GM21447 (cell line): ENCODE measurements at regions not wholly inside any gene's neighbourhood (a gene's known extent, or its start where the extent isn't known, plus 50 kb on each side); places are given as distances from the start of the nearest gene placed in this dataset.
"Not testable (repeated sequence)": the region's sequence is repeated elsewhere in the genome, so short reads cannot be mapped to it uniquely, and the experiment has no call there.

Experiments
- ATAC-seq: cut with Tn5 transposase; IDR thresholded peaks from one replicate; pipeline ENCODE4 v1.9.1; 2021; ENCODE audit not compliant: unreplicated experiment

DNA sequence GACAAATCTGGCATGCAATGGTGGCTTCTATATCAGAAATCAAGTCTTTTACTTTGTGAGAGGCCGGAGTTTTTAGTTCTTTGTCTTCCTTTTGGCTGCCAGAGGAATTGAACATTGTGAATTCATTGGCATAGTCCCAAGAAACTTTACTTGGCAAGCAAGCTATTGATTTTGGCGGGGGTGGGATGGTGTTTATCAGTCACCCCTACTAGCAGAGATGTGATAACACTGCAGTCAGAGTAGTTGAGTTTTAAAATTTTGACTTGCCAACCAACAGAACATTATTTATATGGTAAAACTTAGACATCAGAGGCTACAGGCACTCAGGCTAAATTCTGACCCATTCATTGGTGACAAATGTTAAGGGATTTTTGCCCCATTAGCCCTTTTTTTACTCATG is 129.7 kb downstream of the FAM72C start:
- ATAC-seq, result not testable (repeated sequence)

DNA sequence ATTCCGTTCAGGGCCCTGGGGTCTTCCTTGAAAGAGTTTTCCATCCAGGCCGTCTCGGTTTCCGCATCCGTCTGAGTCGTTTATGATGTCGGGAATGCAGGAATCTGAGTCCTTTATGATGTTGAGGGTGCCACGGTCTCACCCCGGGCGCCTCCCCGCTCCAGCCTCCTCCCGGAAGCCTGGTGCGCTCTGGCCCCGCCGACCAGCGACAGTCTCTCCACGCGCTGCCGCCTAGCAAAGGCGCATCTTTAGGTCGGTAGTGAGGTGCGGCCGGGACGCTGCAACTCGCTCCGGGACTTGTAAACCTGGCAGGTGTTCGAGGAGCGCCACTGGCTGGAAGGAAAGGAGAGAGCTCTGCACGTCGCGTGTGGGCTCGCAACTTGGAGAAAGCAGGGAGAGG is 132.6 kb downstream of the FAM72C start:
- ATAC-seq, result not testable (repeated sequence)

DNA sequence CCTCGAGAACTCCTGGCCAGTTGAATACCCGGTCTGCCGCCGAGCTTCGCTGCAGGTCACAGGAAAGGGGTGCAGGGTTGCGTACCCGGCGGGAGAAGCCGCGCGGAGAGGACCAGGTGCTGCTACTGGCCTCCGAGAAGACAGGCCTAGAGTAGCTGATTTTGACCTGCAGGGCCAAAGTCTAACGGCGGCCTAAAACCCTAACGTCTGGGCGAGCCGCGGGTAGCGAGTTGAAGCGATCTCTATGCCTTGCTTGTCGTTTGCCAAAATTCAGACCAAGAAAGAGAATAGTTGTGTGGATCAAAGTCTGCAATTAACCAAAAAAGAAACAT is 133.2 kb downstream of the FAM72C start:
- not testable (repeated sequence) for ATAC-seq

DNA sequence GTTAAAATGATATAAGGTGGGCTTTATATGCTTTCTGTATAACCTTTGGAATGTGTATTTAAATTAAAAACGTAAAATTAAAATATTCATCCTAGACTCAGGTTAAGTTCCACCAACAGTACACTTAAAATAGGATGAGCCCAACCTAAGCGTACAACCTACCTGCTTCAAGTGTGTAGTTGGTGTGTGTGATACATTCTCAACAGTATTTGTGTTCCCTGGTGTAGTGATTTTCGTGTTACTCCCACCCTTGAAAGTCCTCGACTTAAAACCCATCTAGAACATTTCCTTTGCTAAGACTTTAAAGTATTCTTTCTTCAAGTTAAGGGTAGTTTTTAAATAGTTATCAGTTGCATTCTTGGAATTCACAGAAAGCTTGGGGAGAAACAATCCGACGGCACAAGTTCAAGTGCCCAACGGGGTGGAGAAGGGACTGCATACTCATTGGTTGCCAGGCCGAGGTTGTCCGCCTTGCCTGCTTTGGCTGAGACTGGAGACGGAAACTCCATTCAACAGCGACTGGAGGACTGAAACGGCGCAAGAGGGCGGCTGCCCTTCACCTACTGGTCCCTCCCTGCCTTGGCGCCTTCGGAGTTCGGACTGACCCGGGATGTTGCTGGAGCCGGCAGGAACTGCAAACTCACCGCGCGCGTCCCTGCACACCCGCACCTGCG is 133.7 kb downstream of the FAM72C start:
- not testable (repeated sequence) for ATAC-seq

DNA sequence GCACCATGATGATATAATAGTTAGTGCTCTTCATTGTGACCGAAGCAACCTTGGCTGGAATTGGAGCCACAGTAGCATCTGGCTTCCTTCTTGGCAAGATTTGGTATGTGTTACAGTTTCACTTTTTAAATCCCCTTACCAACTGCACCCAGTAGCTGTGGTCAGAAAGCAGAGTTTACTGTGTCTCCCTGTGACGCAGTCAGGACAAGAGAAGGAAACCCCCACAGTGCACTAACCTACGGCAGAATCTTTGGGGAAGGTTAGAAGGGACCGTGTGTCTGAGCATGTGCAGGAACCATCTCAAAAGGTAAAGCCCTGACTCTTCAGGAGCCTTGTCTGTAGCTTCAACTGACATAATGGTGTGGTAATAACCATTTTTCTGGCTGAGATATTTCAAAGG is 138.4 kb downstream of the FAM72C start:
- not testable (repeated sequence) for ATAC-seq

DNA sequence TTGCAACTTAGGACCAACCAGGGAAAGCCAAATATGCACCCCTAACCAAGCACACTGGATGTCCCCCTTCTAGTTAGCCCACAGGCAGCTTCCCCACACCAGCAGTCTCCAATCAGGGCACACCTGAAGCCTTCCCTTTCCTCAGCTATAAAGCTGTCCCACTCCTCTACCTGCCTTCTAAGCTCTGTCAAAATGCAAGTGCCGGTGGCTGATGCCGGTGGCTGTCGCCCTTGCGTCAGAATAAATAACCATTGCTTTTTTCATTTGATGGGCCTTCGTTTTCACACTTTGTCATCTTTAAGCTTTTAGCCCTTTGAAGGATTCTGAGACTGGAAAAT is 139.4 kb downstream of the FAM72C start:
- not testable (repeated sequence) for ATAC-seq

DNA sequence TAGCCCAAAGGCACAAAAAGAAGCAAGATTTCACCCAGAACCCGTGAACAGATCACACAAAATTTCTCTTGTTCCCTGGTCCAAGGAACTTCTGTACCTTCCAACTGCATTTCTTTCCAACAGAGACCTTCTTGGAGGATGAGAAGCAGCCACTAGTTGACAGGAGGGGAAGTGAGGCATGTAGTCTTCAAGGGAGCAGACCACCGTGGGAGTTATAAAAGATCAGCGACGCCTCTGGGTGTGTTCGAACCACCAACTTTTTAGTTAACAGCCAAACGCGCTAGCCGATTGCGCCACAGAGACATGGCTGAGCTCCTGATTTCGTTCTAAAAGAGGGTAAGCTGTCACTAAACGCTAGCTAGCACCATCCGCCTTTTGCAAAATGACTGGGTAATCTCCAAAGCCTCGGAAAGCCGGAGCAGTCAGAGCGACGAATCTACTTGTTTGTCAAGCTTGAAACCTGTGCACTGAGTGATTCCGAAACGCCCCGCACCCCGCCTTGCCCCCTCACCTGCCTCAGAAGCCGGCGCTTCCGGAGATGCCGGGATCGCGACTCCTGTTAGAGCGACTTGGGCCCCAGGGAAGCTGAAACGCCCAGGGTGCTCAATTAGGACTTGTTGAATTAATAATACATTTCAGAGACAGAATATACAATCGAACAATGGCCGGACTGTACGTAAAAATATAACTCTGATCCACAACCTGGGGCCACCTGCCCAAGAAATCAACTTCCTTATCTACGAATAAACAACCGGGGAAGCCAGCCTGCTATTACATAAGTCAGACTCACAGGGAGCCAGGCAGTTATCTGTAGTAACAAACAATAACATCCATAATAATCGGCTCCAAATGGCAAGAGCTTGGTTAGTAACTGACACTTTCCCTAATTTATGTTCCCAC is 140.1 kb downstream of the FAM72C start:
- ATAC-seq, result not testable (repeated sequence)

DNA sequence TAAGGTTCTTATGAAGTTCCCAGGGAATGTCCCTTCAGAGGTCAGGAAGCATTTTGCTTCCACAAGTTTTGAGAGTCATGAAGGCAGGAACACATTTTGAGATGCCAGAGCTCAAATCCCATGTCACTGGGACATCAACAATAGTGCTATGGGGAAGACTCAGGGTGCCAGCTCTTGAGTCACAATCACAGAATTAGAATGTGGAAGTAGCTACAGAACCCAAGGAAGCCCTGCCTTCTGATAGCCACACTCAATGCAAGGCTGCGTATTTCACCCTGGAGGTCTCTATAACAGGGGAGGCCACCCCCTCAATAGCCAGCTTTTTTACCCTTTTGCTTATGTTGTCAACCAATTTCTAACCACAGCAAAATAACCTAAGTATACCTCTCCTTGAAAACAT is 145.6 kb downstream of the FAM72C start:
- not testable (repeated sequence) for ATAC-seq

DNA sequence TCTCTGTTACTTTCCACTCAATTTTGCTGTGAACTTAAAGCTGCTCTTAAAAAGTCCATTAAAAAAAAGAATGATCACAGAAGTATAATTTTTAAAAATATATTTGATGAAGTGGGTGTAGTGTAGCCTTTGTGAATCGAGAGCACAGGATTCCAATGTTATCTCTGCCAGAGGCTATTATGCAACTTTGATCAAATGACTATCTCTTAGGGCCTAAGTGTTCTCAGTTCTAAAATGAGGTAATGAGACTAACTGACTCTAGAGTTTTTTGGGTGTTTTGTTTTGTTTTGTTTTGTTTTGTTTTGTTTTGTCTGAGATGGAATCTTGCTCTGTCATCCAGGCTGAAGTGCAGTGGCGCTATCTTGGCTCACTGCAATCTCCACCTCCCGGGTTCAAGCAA is 147.5 kb downstream of the FAM72C start:
- not testable (repeated sequence) for ATAC-seq

DNA sequence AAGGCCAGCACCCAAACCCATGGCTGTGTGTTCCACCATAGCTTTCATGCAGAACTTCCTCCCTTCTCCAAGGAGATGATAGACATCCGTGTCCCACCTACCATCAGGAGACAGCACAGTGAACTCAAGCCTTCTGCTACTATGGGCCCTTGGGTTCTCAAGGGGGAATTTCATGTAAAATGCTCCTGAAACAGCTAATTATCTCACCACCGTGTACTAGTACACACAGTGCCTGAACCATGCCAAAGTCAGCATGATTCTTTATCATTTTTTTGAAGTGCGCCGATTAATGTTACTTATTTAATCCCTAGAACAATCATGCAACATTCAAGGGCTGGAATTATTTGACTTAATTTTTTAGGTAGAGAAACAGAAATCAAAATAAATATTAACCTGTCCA is 151.7 kb downstream of the FAM72C start:
- not testable (repeated sequence) for ATAC-seq

DNA sequence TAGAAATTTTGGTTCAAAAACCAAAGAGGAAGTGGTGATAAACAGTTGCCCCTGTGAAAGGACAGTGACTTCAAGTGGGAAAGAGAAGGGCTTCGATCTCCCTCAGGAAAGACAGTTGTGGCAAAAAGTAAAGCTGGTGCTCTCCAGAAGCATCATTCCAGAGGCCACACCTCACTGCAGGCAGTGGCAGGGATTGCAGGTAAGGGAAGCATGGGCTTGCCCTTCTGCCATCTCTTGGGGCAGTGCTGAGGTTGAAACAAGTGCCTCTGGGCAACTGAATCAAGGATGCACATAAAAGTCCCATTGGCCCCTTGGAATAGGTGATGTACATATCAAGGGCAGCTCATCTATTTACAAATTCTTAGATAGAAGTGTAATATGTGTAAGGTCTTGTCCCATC is 155.4 kb downstream of the FAM72C start:
- ATAC-seq, result not testable (repeated sequence)

DNA sequence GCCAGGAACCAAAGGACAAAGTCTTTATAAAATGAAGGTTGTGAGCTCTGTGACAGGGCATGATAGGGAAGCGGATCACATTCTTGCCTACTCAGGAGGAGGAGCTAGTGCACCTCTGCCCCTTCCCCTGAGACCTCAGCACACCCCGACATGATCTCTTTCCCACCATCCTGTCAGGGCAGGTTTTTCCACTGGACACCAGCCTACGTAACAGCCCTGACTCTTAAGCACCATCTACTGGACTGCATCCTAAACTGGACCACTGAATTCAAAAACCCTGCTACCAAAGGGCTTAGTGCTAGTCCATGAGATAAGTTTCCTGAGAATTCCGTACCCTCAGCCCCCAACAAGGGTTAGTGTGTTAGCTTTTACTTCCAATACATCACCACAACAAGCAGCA is 166.4 kb downstream of the FAM72C start:
- not testable (repeated sequence) for ATAC-seq

DNA sequence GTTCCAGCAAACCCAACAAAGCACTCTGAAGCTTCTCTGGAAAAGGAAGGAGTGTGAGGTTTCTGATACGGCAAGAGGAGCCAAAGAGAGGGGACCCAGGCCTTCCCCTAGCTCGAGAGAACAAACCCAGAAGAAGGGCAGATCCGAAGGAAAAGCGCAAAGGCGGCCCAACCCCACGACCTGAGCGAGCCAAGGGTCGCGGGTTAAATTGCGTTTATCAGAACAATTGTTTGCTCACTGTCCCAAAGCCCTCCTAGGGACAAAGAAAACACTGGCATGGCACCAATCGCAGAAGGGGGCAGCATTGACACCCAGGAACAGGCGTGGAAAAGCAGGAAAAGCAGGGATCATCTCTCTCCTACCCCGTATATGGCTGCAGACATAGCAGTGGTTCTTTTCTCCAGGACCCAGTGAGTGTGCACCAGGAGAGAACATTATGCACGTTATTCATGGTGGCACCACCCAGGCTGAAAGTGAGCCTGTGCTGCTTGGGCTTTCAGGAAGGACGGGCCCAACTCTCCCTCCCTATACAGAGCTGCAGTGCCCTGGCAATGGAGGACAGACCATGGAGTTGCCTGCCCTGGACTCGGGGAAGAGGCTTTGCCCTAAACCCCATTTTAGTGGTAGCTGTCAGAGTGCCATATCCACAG is 167.0 kb downstream of the FAM72C start:
- ATAC-seq, result not testable (repeated sequence)

DNA sequence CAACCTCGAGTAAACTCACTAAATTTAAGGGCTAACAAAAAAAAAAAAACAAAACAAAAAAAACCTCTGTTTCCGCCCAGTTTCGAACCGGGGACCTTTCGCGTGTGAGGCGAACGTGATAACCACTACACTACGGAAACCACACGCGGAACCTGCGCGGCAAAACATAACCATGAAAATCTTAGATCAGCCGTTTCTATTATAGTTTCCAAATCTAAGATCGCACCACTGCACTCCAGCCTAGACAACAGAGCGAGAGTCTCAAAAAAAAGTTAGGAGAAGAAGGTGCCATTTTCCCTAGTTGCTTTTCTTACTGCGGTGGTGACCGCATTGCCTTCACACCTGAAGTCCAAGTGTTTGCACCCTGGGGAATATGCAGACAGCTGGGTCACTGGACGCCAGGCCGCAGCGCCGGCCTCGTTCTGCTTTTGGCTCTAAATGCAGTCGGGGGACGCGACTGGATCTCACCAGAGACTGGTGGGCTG is 167.8 kb downstream of the FAM72C start:
- ATAC-seq, result not testable (repeated sequence)

DNA sequence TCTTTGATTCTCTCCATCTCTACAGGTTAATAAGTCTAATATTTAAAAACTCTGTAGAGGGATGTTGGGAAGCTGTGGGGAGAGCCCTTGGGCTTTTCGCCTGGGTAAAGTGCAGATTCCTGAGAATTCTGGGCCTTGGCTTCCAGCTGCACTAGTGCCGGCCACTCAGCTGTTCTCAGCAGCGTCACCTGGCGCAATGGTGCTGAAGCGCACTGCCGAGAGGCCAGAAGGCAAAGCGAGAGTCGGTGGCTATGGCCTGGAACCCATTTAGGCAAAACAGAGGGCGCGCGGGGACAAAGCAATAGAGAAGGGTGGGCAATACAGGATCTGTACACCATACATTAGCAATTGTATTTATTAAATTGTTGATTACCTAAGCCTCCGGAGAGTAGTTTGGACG is 168.7 kb downstream of the FAM72C start:
- not testable (repeated sequence) for ATAC-seq

DNA sequence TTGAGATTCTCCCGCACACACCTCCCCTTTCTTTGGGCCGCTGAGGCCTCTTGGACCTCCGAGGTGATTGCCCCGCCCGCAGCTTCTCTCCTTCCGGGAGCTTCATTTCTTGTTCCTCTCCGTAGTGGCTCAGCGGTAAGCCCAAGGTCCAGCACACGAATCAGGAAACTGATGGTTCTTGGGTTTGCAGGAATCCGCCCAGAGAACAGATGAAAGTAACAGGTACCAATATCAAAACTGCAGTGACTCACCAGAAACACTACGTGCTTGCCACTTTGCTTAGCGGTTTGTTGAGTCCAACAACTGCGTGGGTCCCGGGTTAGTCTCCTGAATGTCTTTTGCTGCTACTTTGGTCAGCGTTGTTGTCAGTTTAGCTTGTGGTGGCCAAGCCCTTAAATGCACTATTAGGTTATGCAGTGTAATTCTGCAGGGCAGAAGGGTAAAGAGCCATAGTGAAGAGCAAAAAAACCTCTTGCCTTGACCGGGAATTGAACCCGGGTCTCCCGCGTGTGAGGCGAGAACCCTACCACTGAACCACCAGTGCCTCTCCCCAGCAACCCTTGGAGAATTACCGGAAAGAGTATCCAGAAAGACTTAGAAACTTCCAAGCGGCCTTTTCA is 172.1 kb downstream of the FAM72C start:
- not testable (repeated sequence) for ATAC-seq

DNA sequence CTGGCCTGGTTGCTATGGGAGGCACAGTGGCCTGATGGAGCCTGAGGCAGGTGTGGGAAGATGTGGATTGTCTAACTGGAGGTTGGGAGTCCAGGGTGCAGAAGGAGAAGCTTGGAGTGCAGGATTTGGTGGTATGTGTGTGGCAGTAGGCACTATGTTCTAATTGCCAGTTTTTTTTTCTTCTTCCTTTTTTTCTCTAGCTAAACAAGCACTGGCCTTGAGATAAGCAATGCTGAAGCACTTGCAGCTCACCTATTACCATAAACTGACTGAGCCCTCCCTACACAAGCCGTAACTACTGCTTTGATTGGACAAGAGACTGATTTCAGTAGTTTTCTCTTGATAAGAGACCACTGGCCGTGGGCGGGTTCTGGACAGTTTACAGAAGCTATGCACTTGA is 175.4 kb downstream of the FAM72C start:
- ATAC-seq, result not testable (repeated sequence)

DNA sequence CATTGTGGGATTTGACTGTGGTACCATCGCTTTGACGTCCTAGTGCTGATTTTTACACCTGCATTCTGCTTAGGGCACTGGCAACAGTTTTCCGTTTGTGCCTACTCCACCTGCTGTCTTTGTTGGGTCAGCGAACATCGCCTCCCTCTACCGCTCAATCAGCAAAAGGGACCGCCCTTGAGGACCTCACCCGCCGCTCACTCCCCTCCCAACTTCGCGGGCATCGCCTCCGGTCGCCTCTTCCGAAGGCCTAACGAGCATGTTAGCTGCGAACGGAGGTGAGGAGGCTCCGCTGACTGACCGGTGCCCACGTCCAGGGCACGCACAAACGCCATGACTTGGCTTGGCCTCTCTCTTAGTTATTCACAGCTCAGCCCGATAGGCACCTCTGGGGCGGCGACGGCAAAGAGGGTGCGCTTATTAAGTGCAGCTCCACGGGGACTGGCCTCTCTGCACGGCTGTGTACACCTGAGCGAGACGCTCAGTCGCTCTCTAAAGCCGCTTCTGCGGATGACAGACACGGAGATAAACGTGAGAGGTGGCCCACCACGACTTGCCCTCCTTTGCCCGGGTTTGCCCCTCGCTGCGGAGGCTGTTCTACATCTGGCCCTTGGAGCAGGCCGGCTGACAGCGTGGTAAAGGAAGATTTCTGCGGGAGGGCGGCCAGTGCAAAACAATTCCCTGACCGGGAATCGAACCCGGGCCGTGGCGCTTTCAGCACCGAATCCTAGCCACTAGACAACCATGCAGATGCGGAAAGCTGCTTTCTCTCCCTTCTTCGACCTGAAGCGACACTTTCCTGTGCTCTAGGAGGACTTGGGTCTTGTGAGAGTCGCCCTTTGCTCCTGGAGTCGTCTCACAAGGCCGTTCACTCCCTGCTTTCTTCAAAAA is 179.5 kb downstream of the FAM72C start:
- not testable (repeated sequence) for ATAC-seq

DNA sequence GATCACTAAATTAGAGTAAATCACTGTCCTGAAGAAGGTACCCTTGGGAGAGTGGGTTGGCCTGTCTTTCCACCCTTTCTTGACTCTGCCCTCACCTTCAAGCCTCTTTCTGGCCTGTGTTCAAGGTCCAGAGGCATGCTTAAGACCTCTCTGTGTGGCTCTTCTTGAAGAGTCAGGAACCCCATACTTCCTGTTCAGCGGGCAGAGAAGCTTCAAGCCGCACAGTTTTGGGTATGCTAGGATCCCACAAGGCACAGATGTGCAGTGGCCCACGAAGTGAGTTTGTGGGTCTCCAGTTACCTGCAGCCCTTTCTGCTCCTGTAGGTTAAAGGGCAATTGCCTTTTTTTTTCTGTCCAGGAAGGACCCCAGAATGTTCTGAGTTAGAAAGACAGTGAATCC is 185.4 kb downstream of the FAM72C start:
- not testable (repeated sequence) for ATAC-seq

DNA sequence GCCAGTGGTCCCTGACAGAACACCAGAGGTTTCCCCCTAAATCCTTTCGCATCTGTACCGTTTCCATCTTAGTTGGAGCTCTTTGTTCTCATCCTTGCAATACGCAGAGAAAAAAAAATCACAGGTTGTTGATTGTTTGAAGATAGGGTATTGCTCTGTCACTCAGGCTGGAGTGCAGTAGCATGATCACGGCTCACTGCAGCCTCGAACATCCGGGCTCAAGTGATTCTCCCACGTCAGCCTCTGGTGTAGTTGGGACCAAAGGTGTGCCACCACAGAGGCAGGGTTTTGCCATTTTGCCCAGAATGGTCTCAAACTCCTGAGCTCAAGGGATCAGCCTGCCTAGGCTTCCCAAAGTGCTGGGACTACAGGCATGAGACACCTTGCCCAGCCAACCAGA is 185.9 kb downstream of the FAM72C start:
- ATAC-seq, result not testable (repeated sequence)
